ENCODE measurements at regions not wholly inside any gene's neighbourhood (a gene's known extent, or its start where the extent isn't known, plus 50 kb on each side); places are given as distances from the start of the nearest gene placed in this dataset.

DNA sequence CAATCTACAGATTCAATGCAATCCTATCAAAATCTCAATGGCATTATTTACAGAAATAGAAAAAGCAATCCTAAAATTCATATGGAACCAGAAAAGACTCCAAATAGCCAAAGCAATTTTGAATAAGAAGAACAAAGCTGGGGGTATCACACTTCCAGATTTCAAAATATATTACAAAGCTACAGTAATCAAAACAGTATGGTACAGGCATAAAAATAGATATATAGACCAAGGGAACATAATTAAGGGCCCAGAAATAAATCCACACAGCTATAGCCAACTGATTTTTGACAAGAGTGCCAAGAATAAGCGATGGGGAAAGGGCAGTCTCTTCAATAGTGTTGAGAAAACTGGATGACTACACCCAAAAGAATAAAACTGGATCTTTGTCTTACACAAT is 251.9 kb upstream of the FOXK1 start:
- no peaks in the 10 kb centered on the region for H3K36me3 ChIP-seq (ENCODE audit: control insufficient read depth in 2 of 2, insufficient read depth in 2 of 2, low read length in 1 of 2)
- no peaks in the 10 kb centered on the region for H3K27me3 ChIP-seq (ENCODE audit: control insufficient read depth in 2 of 2, insufficient read depth in 1 of 2, low read length in 1 of 2)
- 47% methylated on average over 1 of the region's 1 CpG for WGBS
- H3K4me1 ChIP-seq (ENCODE audit: control insufficient read depth in 2 of 2, insufficient read depth in 2 of 2, low read length in 2 of 2) = no peaks in the 10 kb centered on the region
- no peak for DNase-seq (ENCODE audit: low read depth in 6 of 9, low spot score in 9 of 9)
- H3K4me3 ChIP-seq (ENCODE audit: low read length in 2 of 2) = no peak overlapping the region
- H3K27ac ChIP-seq (ENCODE audit: low read depth in 1 of 2, low read length in 1 of 2) = no peak overlapping the region
- peaks cover 0 to 5% of the 10 kb centered on the region in 2 donors for H3K9me3 ChIP-seq (ENCODE audit: control insufficient read depth in 2 of 2, insufficient read depth in 1 of 2, low read length in 1 of 2)

GRCh38 chr7:4434306-4434705 is 247.8 kb upstream of the FOXK1 start:
- no peak for DNase-seq (ENCODE audit: low read depth in 6 of 9, low spot score in 9 of 9)
- H3K36me3 ChIP-seq (ENCODE audit: control insufficient read depth in 2 of 2, insufficient read depth in 2 of 2, low read length in 1 of 2) = no peaks in the 10 kb centered on the region
- H3K27ac ChIP-seq (ENCODE audit: low read depth in 1 of 2, low read length in 1 of 2) = no peak overlapping the region
- no peak overlapping the region for H3K4me3 ChIP-seq (ENCODE audit: low read length in 2 of 2)
- H3K27me3 ChIP-seq (ENCODE audit: control insufficient read depth in 2 of 2, insufficient read depth in 1 of 2, low read length in 1 of 2) = no peaks in the 10 kb centered on the region
- 87% methylated on average over 13 of the region's 13 CpGs for WGBS
- H3K4me1 ChIP-seq (ENCODE audit: control insufficient read depth in 2 of 2, insufficient read depth in 2 of 2, low read length in 2 of 2) = no peaks in the 10 kb centered on the region
- H3K9me3 ChIP-seq (ENCODE audit: control insufficient read depth in 2 of 2, insufficient read depth in 1 of 2, low read length in 1 of 2) = no peaks in the 10 kb centered on the region

DNA sequence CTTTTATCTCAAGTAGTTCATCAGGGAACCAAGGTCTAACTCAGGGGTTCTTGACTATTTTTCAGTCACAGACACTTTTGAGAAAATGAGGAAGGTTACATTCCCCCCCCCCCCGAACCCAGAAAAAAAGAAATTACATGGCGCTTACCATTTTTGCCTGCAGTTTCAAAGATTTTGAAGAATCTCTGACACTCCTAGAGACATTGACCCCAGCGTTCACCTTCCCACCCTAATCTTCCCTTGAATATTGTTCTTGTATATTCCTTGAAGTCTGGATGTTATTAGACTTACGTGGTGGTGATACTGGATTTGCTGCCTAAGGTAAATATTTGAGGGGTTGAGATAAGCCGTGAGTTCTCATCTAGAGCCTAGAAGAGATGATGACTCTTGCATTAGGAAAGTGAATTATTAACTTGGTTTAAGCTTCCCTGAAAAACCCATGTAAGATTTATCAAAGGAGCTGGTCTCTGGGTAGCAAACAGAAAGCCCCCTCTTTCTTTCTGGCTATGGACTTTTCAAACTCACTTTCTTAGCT is 245.7 kb upstream of the FOXK1 start:
- WGBS = 93% methylated on average over 5 of the region's 5 CpGs
- DNase-seq (ENCODE audit: low read depth in 6 of 9, low spot score in 9 of 9) = no peak
- H3K4me1 ChIP-seq (ENCODE audit: control insufficient read depth in 2 of 2, insufficient read depth in 2 of 2, low read length in 2 of 2) = no peaks in the 10 kb centered on the region
- no peaks in the 10 kb centered on the region for H3K9me3 ChIP-seq (ENCODE audit: control insufficient read depth in 2 of 2, insufficient read depth in 1 of 2, low read length in 1 of 2)
- no peaks in the 10 kb centered on the region for H3K27me3 ChIP-seq (ENCODE audit: control insufficient read depth in 2 of 2, insufficient read depth in 1 of 2, low read length in 1 of 2)
- H3K4me3 ChIP-seq (ENCODE audit: low read length in 2 of 2) = no peak overlapping the region
- no peak overlapping the region for H3K27ac ChIP-seq (ENCODE audit: low read depth in 1 of 2, low read length in 1 of 2)
- no peaks in the 10 kb centered on the region for H3K36me3 ChIP-seq (ENCODE audit: control insufficient read depth in 2 of 2, insufficient read depth in 2 of 2, low read length in 1 of 2)

DNA sequence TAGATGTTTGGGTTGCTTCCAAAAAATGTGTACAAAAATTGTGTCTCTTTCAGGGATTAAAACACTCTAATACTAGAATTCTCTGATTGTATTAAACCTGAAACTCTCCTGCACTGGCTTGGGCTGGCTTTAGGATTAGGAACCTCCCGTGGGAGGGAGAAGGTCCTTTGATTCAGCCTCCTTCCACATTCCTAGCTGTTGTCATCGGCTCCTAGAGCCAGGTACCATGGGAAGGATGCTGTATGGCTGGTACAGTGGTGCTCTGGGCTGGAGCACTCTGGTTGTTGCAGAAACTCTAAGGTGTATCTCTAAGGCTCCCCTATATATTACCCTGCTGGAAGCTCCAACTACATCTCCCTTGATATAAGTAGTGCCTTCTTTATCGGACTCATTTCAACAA is 245.2 kb upstream of the FOXK1 start:
- H3K4me3 ChIP-seq (ENCODE audit: low read length in 2 of 2) = no peak overlapping the region
- no peak overlapping the region for H3K27ac ChIP-seq (ENCODE audit: low read depth in 1 of 2, low read length in 1 of 2)
- WGBS = 88% methylated on average over 3 of the region's 3 CpGs
- DNase-seq (ENCODE audit: low read depth in 6 of 9, low spot score in 9 of 9) = no peak
- H3K9me3 ChIP-seq (ENCODE audit: control insufficient read depth in 2 of 2, insufficient read depth in 1 of 2, low read length in 1 of 2) = no peaks in the 10 kb centered on the region
- no peaks in the 10 kb centered on the region for H3K4me1 ChIP-seq (ENCODE audit: control insufficient read depth in 2 of 2, insufficient read depth in 2 of 2, low read length in 2 of 2)
- no peaks in the 10 kb centered on the region for H3K36me3 ChIP-seq (ENCODE audit: control insufficient read depth in 2 of 2, insufficient read depth in 2 of 2, low read length in 1 of 2)
- no peaks in the 10 kb centered on the region for H3K27me3 ChIP-seq (ENCODE audit: control insufficient read depth in 2 of 2, insufficient read depth in 1 of 2, low read length in 1 of 2)

DNA sequence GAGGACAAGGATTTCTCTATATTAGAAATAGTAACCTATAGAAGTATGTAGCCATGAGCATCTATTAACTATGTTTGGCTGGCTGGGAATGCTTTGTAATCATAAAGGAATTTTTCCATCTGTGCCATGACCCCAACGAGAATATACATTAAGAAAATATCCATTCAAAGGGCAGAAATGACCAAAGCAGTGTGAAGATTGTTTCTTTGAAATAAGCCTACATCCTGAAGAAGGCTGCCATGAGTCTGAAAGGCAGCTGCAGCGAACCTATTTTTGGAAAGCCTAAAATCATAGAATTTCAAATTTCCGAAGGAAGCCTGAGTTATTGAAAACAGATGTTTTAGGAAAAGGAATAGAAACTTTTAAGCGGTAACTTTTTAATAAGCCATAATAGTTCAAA is 244.2 kb upstream of the FOXK1 start:
- no peak for DNase-seq (ENCODE audit: low read depth in 6 of 9, low spot score in 9 of 9)
- Histone ChIP-seq H3K36me3 (ENCODE audit: control insufficient read depth in 2 of 2, insufficient read depth in 2 of 2, low read length in 1 of 2) (no peaks in the 10 kb centered on the region), H3K27ac (ENCODE audit: low read depth in 1 of 2, low read length in 1 of 2) (no peak overlapping the region), H3K27me3 (ENCODE audit: control insufficient read depth in 2 of 2, insufficient read depth in 1 of 2, low read length in 1 of 2) (no peaks in the 10 kb centered on the region), H3K9me3 (ENCODE audit: control insufficient read depth in 2 of 2, insufficient read depth in 1 of 2, low read length in 1 of 2) (no peaks in the 10 kb centered on the region), H3K4me1 (ENCODE audit: control insufficient read depth in 2 of 2, insufficient read depth in 2 of 2, low read length in 2 of 2) (no peaks in the 10 kb centered on the region), H3K4me3 (ENCODE audit: low read length in 2 of 2) (no peak overlapping the region)
- 86% methylated on average over 4 of the region's 4 CpGs for WGBS

- Histone ChIP-seq H3K27ac (ENCODE audit: low read depth in 1 of 2, low read length in 1 of 2) (no peak overlapping the region), H3K27me3 (ENCODE audit: control insufficient read depth in 2 of 2, insufficient read depth in 1 of 2, low read length in 1 of 2) (no peaks in the 10 kb centered on the region), H3K9me3 (ENCODE audit: control insufficient read depth in 2 of 2, insufficient read depth in 1 of 2, low read length in 1 of 2) (no peaks in the 10 kb centered on the region), H3K36me3 (ENCODE audit: control insufficient read depth in 2 of 2, insufficient read depth in 2 of 2, low read length in 1 of 2) (no peaks in the 10 kb centered on the region), H3K4me1 (ENCODE audit: control insufficient read depth in 2 of 2, insufficient read depth in 2 of 2, low read length in 2 of 2) (no peaks in the 10 kb centered on the region), H3K4me3 (ENCODE audit: low read length in 2 of 2) (no peak overlapping the region)
- DNase-seq (ENCODE audit: low read depth in 6 of 9, low spot score in 9 of 9) = no peak
- 95% methylated on average over 1 of the region's 1 CpG for WGBS
Observed at GRCh38 chr7:4438723-4439245, 243.3 kb upstream of the FOXK1 start.

GRCh38 chr7:4439444-4439843 is 242.7 kb upstream of the FOXK1 start:
- Histone ChIP-seq H3K4me1 (ENCODE audit: control insufficient read depth in 2 of 2, insufficient read depth in 2 of 2, low read length in 2 of 2) (no peaks in the 10 kb centered on the region), H3K36me3 (ENCODE audit: control insufficient read depth in 2 of 2, insufficient read depth in 2 of 2, low read length in 1 of 2) (no peaks in the 10 kb centered on the region), H3K27me3 (ENCODE audit: control insufficient read depth in 2 of 2, insufficient read depth in 1 of 2, low read length in 1 of 2) (no peaks in the 10 kb centered on the region), H3K4me3 (ENCODE audit: low read length in 2 of 2) (no peak overlapping the region), H3K9me3 (ENCODE audit: control insufficient read depth in 2 of 2, insufficient read depth in 1 of 2, low read length in 1 of 2) (no peaks in the 10 kb centered on the region), H3K27ac (ENCODE audit: low read depth in 1 of 2, low read length in 1 of 2) (no peak overlapping the region)
- no peak for DNase-seq (ENCODE audit: low read depth in 6 of 9, low spot score in 9 of 9)
- WGBS = 86% methylated on average over 6 of the region's 6 CpGs

DNA sequence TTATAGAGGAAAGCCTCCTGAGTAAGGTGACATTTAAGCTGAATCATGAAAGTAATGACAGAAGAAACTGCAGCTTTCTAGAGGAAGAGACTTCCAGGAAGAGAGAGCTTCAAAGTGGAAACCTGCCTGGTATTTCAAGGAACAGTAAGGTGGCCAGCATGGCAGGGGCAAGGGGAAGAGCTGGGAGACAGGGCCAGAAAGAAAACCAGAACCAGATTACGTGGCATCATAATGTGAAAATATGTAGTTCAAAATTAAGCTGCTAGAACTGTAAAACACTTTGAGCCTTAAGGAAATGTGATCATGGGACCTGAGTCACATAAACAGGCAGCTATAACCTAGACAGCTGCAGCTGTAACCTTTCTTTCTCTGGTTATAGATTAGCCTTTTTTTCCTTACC is 238.0 kb upstream of the FOXK1 start:
- WGBS = 78% methylated on average over 1 of the region's 1 CpG
- DNase-seq (ENCODE audit: low read depth in 6 of 9, low spot score in 9 of 9) = no peak
- peaks cover 0 to 7% of the 10 kb centered on the region in 2 donors for H3K9me3 ChIP-seq (ENCODE audit: control insufficient read depth in 2 of 2, insufficient read depth in 1 of 2, low read length in 1 of 2)
- H3K4me1 ChIP-seq (ENCODE audit: control insufficient read depth in 2 of 2, insufficient read depth in 2 of 2, low read length in 2 of 2) = no peaks in the 10 kb centered on the region
- H3K27me3 ChIP-seq (ENCODE audit: control insufficient read depth in 2 of 2, insufficient read depth in 1 of 2, low read length in 1 of 2) = no peaks in the 10 kb centered on the region
- no peak overlapping the region for H3K4me3 ChIP-seq (ENCODE audit: low read length in 2 of 2)
- no peak overlapping the region for H3K27ac ChIP-seq (ENCODE audit: low read depth in 1 of 2, low read length in 1 of 2)
- no peaks in the 10 kb centered on the region for H3K36me3 ChIP-seq (ENCODE audit: control insufficient read depth in 2 of 2, insufficient read depth in 2 of 2, low read length in 1 of 2)

DNA sequence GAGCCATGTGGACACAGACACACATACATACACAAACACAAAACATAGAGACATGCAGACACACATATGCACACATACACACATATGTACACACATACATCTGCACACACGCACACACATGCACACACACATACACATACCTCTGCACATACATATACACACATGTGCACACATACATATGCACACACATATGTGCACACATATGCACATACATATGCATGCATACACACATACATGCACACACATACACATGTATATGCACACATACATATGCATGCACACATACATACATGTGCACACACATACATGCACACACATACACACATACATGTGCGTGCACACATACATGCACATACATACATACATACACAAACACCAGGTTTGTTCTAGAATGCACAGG is 236.3 kb upstream of the FOXK1 start:
- no peak for DNase-seq (ENCODE audit: low read depth in 6 of 9, low spot score in 9 of 9)
- no peaks in the 10 kb centered on the region for H3K4me1 ChIP-seq (ENCODE audit: control insufficient read depth in 2 of 2, insufficient read depth in 2 of 2, low read length in 2 of 2)
- peaks cover 0 to 14% of the 10 kb centered on the region in 2 donors for H3K9me3 ChIP-seq (ENCODE audit: control insufficient read depth in 2 of 2, insufficient read depth in 1 of 2, low read length in 1 of 2)
- H3K27ac ChIP-seq (ENCODE audit: low read depth in 1 of 2, low read length in 1 of 2) = no peak overlapping the region
- no peak overlapping the region for H3K4me3 ChIP-seq (ENCODE audit: low read length in 2 of 2)
- no peaks in the 10 kb centered on the region for H3K36me3 ChIP-seq (ENCODE audit: control insufficient read depth in 2 of 2, insufficient read depth in 2 of 2, low read length in 1 of 2)
- no peaks in the 10 kb centered on the region for H3K27me3 ChIP-seq (ENCODE audit: control insufficient read depth in 2 of 2, insufficient read depth in 1 of 2, low read length in 1 of 2)
- 93% methylated on average over 2 of the region's 2 CpGs for WGBS

GRCh38 chr7:4449263-4449662 is 232.8 kb upstream of the FOXK1 start:
- WGBS = 94% methylated on average over 10 of the region's 10 CpGs
- H3K27me3 ChIP-seq (ENCODE audit: control insufficient read depth in 2 of 2, insufficient read depth in 1 of 2, low read length in 1 of 2) = no peaks in the 10 kb centered on the region
- DNase-seq (ENCODE audit: low read depth in 6 of 9, low spot score in 9 of 9) = no peak
- H3K36me3 ChIP-seq (ENCODE audit: control insufficient read depth in 2 of 2, insufficient read depth in 2 of 2, low read length in 1 of 2) = no peaks in the 10 kb centered on the region
- H3K4me3 ChIP-seq (ENCODE audit: low read length in 2 of 2) = no peak overlapping the region
- no peaks in the 10 kb centered on the region for H3K4me1 ChIP-seq (ENCODE audit: control insufficient read depth in 2 of 2, insufficient read depth in 2 of 2, low read length in 2 of 2)
- H3K9me3 ChIP-seq (ENCODE audit: control insufficient read depth in 2 of 2, insufficient read depth in 1 of 2, low read length in 1 of 2) = peaks cover 0 to 14% of the 10 kb centered on the region in 2 donors
- no peak overlapping the region for H3K27ac ChIP-seq (ENCODE audit: low read depth in 1 of 2, low read length in 1 of 2)

Measured in thymus (tissue), 11 donors.